Smooth muscle cell (in vitro differentiated cells): ENCODE measurements at regions not wholly inside any gene's neighbourhood (a gene's known extent, or its start where the extent isn't known, plus 50 kb on each side); places are given as distances from the start of the nearest gene placed in this dataset.
"Not testable (repeated sequence)": the region's sequence is repeated elsewhere in the genome, so short reads cannot be mapped to it uniquely, and the experiment has no call there.

ENCODE experiments used
- DNase-seq: peaks from one replicate; lab custom pipeline; 2025; ENCODE audit not compliant: unreplicated experiment; lab: John Stamatoyannopoulos, UW
- H2AFZ ChIP-seq: fragments of 200-600 bp; sonication (generic); 2 replicates; pipeline ENCODE4 v1.6.0; 2016; ENCODE audit warnings: antibody characterized with exemption, low read depth, mild to moderate bottlenecking
- H3F3A ChIP-seq: fragments of 200-600 bp; sonication (generic); 2 replicates; pipeline ENCODE4 v1.6.0; 2017; ENCODE audit warnings: antibody characterized with exemption, low read depth
- H3K27ac ChIP-seq: fragments of 200-600 bp; sonication (generic); 2 replicates; pipeline ENCODE4 v1.5.1; 2016; ENCODE audit warnings: low read depth, mild to moderate bottlenecking
- H3K27me3 ChIP-seq: fragments of 200-600 bp; sonication (generic); 2 replicates; pipeline ENCODE4 v1.6.1; 2016; ENCODE audit warnings: low read depth, mild to moderate bottlenecking
- H3K36me3 ChIP-seq: fragments of 200-600 bp; sonication (generic); 2 replicates; pipeline ENCODE4 v1.5.1; 2016; ENCODE audit warnings: low read depth
- H3K4me1 ChIP-seq: fragments of 200-600 bp; sonication (generic); 2 replicates; pipeline ENCODE4 v1.5.1; 2016; ENCODE audit warnings: low read depth
- H3K4me2 ChIP-seq: fragments of 200-600 bp; sonication (generic); 2 replicates; pipeline ENCODE4 v1.6.0; 2016; ENCODE audit warnings: mild to moderate bottlenecking
- H3K4me3 ChIP-seq: fragments of 200-600 bp; sonication (generic); 2 replicates; pipeline ENCODE4 v1.5.1; 2016; ENCODE audit warnings: mild to moderate bottlenecking
- H3K79me2 ChIP-seq: fragments of 200-600 bp; sonication (generic); 2 replicates; pipeline ENCODE4 v1.6.0; 2016; ENCODE audit warnings: low read depth, mild to moderate bottlenecking
- H3K9ac ChIP-seq: fragments of 200-600 bp; sonication (generic); 2 replicates; pipeline ENCODE4 v1.6.0; 2016; ENCODE audit warnings: low read depth
- H3K9me3 ChIP-seq: fragments of 200-600 bp; sonication (generic); replicated peaks from 2 replicates; pipeline ENCODE4 v1.5.1; 2016; ENCODE audit warnings: low read depth
- H4K20me1 ChIP-seq: fragments of 200-600 bp; sonication (generic); 2 replicates; pipeline ENCODE4 v1.6.0; 2016; ENCODE audit warnings: low read depth
- CTCF ChIP-seq: fragments of 200-600 bp; sonication (generic); IDR thresholded peaks from 2 replicates; pipeline ENCODE4 v1.5.1; 2017; ENCODE audit warnings: borderline replicate concordance, mild to moderate bottlenecking, antibody characterized with exemption; ENCODE audit not compliant: insufficient read depth, poor library complexity, severe bottlenecking
- WGBS: methylation state at CpG from one replicate; pipeline ENCODE4 v1.1.7; 2016; ENCODE audit warnings: low lambda C conversion rate; 5-methylcytosine and 5-hydroxymethylcytosine counted together

- no peak for DNase-seq
- Histone ChIP-seq H3K79me2 (no peaks in the 10 kb centered on the region), H3K27me3 (no peaks in the 10 kb centered on the region), H3K4me2 (no peak overlapping the region), H3K36me3 (no peaks in the 10 kb centered on the region), H3K27ac (no peak overlapping the region), H3F3A (no peaks in the 10 kb centered on the region), H3K9ac (no peak overlapping the region), H3K4me1 (no peaks in the 10 kb centered on the region), H3K9me3 (peaks cover under 1% of the 10 kb centered on the region), H2AFZ (no peak overlapping the region), H3K4me3 (no peak overlapping the region), H4K20me1 (no peaks in the 10 kb centered on the region)
- 98% methylated on average over 4 of the region's 4 CpGs for WGBS
- no peak for TF ChIP-seq CTCF
Observed at GRCh38 chr6:68127074-68127473, 508.0 kb upstream of the ADGRB3 start.

GRCh38 chr6:68126089-68126749, 508.9 kb upstream of the ADGRB3 start:
- no peak for DNase-seq
- Histone ChIP-seq H3K27ac (no peak overlapping the region), H3K9ac (no peak overlapping the region), H3K27me3 (no peaks in the 10 kb centered on the region), H2AFZ (no peak overlapping the region), H3K79me2 (no peaks in the 10 kb centered on the region), H3K4me2 (no peak overlapping the region), H3K4me3 (no peak overlapping the region), H3K36me3 (no peaks in the 10 kb centered on the region), H3K4me1 (no peaks in the 10 kb centered on the region), H3K9me3 (peaks cover 5% of the 10 kb centered on the region), H3F3A (no peaks in the 10 kb centered on the region), H4K20me1 (no peaks in the 10 kb centered on the region)
- 96% methylated on average over 2 of the region's 2 CpGs for WGBS
- no peak for TF ChIP-seq CTCF

- H3K79me2 ChIP-seq, H3K9me3 ChIP-seq, H3K9ac ChIP-seq, DNase-seq, H3K36me3 ChIP-seq, H3K4me2 ChIP-seq, H3K27ac ChIP-seq, H3K4me3 ChIP-seq, H3K4me1 ChIP-seq, H3F3A ChIP-seq, H3K27me3 ChIP-seq, H4K20me1 ChIP-seq, H2AFZ ChIP-seq: not testable (repeated sequence)
- WGBS: 89% methylated on average over 2 of the region's 2 CpGs
Observed at GRCh38 chr6:68122975-68123374, 512.1 kb upstream of the ADGRB3 start.

GRCh38 chr6:68122032-68122431, 513.0 kb upstream of the ADGRB3 start:
- Histone ChIP-seq H3K27ac (no peak overlapping the region), H3K4me1 (no peaks in the 10 kb centered on the region)
- 76% methylated on average over 2 of the region's 2 CpGs for WGBS

GRCh38 chr6:68120954-68121353, 514.1 kb upstream of the ADGRB3 start:
- H2AFZ ChIP-seq, H3K4me3 ChIP-seq, H3K36me3 ChIP-seq, H3K27me3 ChIP-seq, H3K27ac ChIP-seq, DNase-seq, H3K9ac ChIP-seq, H3K4me2 ChIP-seq, H3K4me1 ChIP-seq, H3K79me2 ChIP-seq, H3K9me3 ChIP-seq, H3F3A ChIP-seq, H4K20me1 ChIP-seq: not testable (repeated sequence)
- 92% methylated on average over 2 of the region's 2 CpGs for WGBS

More at GRCh38 chr6:68122032-68122431, 513.0 kb upstream of the ADGRB3 start:
- H2AFZ ChIP-seq: no peak overlapping the region
- H3K9me3 ChIP-seq: peaks cover 5% of the 10 kb centered on the region
- no peaks in the 10 kb centered on the region for H3K27me3 ChIP-seq
- H3K9ac ChIP-seq: no peak overlapping the region
- no peaks in the 10 kb centered on the region for H3K79me2 ChIP-seq
- no peaks in the 10 kb centered on the region for H3F3A ChIP-seq
- no peak for DNase-seq
- no peaks in the 10 kb centered on the region for H3K36me3 ChIP-seq
- no peak for TF ChIP-seq CTCF
- no peak overlapping the region for H3K4me3 ChIP-seq
- no peak overlapping the region for H3K4me2 ChIP-seq
- no peaks in the 10 kb centered on the region for H4K20me1 ChIP-seq
